HEK293T (cell line): ENCODE measurements at regions not wholly inside any gene's neighbourhood (a gene's known extent, or its start where the extent isn't known, plus 50 kb on each side); places are given as distances from the start of the nearest gene placed in this dataset.

Experiments
- CTCF ChIA-PET: fragments of 350-600 bp; formaldehyde crosslinking; extraction: SDS; loops from one replicate; lab custom pipeline; 2021; ENCODE audit warnings: antibody characterized with exemption, inconsistent platforms; lab: Yijun Ruan, JAX
- POLR2A ChIA-PET: fragments of 350-600 bp; formaldehyde crosslinking; extraction: SDS; loops from one replicate; lab custom pipeline; 2020; ENCODE audit warnings: antibody characterized with exemption, inconsistent platforms; lab: Yijun Ruan, JAX
- DNase-seq: peaks from one replicate; pipeline ENCODE4 v3.0.0; 2012; ENCODE audit warnings: mixed read lengths; ENCODE audit errors: extremely low spot score
- ARNT ChIP-seq: fragments of 450-650 bp; IDR thresholded peaks from 2 replicates; pipeline ENCODE4 v1.6.1; 2017; ENCODE audit warnings: mild to moderate bottlenecking
- BHLHE40 ChIP-seq: fragments of 450-650 bp; IDR thresholded peaks from 2 replicates; pipeline ENCODE4 v1.6.1; 2016; ENCODE audit warnings: mild to moderate bottlenecking, moderate library complexity, borderline replicate concordance
- CTBP1 ChIP-seq: fragments of 450-650 bp; IDR thresholded peaks from 2 replicates; pipeline ENCODE4 v1.6.1; 2016; ENCODE audit warnings: borderline replicate concordance
- ELF4 ChIP-seq: fragments of 450-650 bp; IDR thresholded peaks from 2 replicates; pipeline ENCODE4 v1.6.1; 2017; ENCODE audit warnings: antibody characterized with exemption
- FOXA1 ChIP-seq: fragments of 450-650 bp; IDR thresholded peaks from 2 replicates; pipeline ENCODE4 v1.6.1; 2016; ENCODE audit warnings: mild to moderate bottlenecking
- FOXK2 ChIP-seq: fragments of 450-650 bp; IDR thresholded peaks from 2 replicates; pipeline ENCODE4 v1.6.1; 2016; ENCODE audit warnings: mild to moderate bottlenecking
- FOXM1 ChIP-seq: fragments of 450-650 bp; IDR thresholded peaks from 2 replicates; pipeline ENCODE4 v1.6.1; 2017; ENCODE audit warnings: mild to moderate bottlenecking, borderline replicate concordance
- HDGF ChIP-seq: fragments of 450-650 bp; IDR thresholded peaks from 2 replicates; pipeline ENCODE4 v1.6.1; 2017; ENCODE audit warnings: antibody characterized with exemption, borderline replicate concordance
- L3MBTL2 ChIP-seq: fragments of 450-650 bp; conservative IDR thresholded peaks from 2 replicates; pipeline ENCODE4 v1.6.1; 2016; ENCODE audit warnings: mild to moderate bottlenecking
- LEF1 ChIP-seq: fragments of 450-650 bp; IDR thresholded peaks from 2 replicates; pipeline ENCODE4 v1.6.1; 2017; ENCODE audit warnings: mild to moderate bottlenecking, borderline replicate concordance
- NFRKB ChIP-seq: fragments of 450-650 bp; IDR thresholded peaks from 2 replicates; pipeline ENCODE4 v1.6.1; 2016; ENCODE audit warnings: mild to moderate bottlenecking, moderate library complexity
- PKNOX1 ChIP-seq: fragments of 450-650 bp; IDR thresholded peaks from 2 replicates; pipeline ENCODE4 v1.6.1; 2016
- SP1 ChIP-seq: fragments of 450-650 bp; IDR thresholded peaks from 2 replicates; pipeline ENCODE4 v1.6.1; 2017
- SUZ12 ChIP-seq: fragments of 450-650 bp; IDR thresholded peaks from 2 replicates; pipeline ENCODE4 v1.6.1; 2016; ENCODE audit warnings: mild to moderate bottlenecking
- TARDBP ChIP-seq: fragments of 450-650 bp; IDR thresholded peaks from 2 replicates; pipeline ENCODE4 v1.6.1; 2016
- ZNF384 ChIP-seq: fragments of 450-650 bp; IDR thresholded peaks from 2 replicates; pipeline ENCODE4 v1.6.1; 2016

DNA sequence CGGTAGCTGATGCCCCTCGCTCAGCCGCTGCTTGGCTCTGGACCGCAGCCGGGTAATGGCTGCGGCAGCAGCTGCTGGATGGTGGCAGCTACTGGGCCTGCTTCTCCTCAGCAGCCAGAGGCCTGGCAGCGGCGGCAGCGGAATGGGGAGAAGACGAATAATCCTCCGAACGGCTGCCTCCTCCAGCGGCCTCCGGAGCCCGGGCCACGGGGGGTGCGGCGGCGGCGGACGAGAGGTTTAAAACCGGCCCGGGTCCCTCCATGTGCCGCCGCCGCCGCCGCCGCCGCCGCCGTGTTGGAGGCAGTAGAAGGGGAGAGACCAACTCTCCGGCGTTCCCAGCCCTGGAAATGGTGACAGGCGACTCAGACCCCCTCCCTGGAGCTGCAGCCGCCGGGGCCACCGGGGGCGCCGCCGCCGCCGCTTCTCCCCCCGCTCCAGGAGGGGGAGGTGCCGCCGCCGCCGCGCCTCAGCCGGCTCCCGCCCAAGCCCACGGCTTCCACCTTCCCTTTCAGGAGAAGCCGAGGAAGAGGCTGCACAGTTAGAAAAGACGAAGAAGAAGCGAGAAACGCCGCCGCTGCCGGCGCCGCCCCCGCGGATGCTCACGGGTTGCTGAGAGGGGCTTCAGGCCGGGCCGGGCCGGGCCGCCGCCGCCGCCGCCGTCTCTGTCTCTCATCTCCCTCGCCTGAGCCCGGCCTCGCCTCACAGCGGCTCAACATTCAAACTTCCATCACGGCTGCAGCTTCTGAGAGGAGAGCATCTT is 118.4 kb upstream of the PRSS3 start:
- TF ChIP-seq ARNT (no peak), L3MBTL2 (peak; percentile 24; the same call in 1 of the 2 replicates), FOXK2 (no peak), TARDBP (no peak), FOXM1 (peak; percentile 26; the same call in 1 of the 2 replicates)
- CTCF ChIA-PET = interaction anchor here (1.3 kb wide), 1 partner anchor 45 kb away, joined by 4 read pairs; no protein-coding TSS in a partner anchor
- POLR2A ChIA-PET = interaction anchor here (0.6 to 1.0 kb wide), 4 partner anchors 17 to 203 kb away, joined by 3 read pairs; partner anchors contain the start of genes ANKRD18B and NOL6
- peak; percentile 51 for DNase-seq

- no peak for DNase-seq
- CTCF ChIA-PET = interaction anchor here (1.3 kb wide), 1 partner anchor 44 kb away, joined by 4 read pairs; no protein-coding TSS in a partner anchor
- TF ChIP-seq TARDBP (no peak), FOXK2 (no peak), ZNF384 (no peak), BHLHE40 (no peak), FOXA1 (no peak), L3MBTL2 (no peak), SUZ12 (no peak), NFRKB (no peak), CTBP1 (no peak), ARNT (no peak), ELF4 (no peak), SP1 (no peak), HDGF (no peak)
- POLR2A ChIA-PET = interaction anchor here (0.8 kb wide), 1 partner anchor 204 kb away, joined by 3 read pairs; the partner anchor contains the start of gene NOL6
Observed at GRCh38 chr9:33677506-33677809, 117.9 kb upstream of the PRSS3 start.

DNA sequence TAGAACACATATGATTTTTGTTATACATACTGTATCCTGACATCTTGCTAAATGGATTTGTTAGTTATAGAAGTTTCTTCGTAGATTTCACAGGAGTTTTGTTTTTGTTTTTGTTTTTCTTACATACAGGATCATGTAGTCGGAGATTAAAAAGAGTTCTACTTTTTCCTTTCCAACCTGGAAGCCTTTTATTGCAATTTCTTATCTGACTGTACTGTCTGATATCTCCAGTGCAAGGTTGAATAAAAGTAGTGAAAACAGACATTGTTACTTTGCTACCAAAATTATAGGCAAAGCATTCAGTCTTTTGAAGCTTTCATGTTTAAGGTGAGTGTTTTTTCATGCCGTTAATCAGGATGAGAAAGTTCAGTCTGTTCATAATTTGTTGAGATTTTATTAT is 117.4 kb upstream of the PRSS3 start:
- ChIA-PET CTCF (interaction anchor here (1.3 kb wide), 1 partner anchor 44 kb away, joined by 4 read pairs; no protein-coding TSS in a partner anchor), POLR2A (no interaction called here)
- no peak for DNase-seq
- TF ChIP-seq FOXK2 = no peak
- no peak for TF ChIP-seq FOXM1
- no peak for TF ChIP-seq ZNF384
- TF ChIP-seq ELF4 = no peak
- TF ChIP-seq HDGF = no peak
- TF ChIP-seq SUZ12 = no peak

GRCh38 chr9:33682551-33682950 is 112.8 kb upstream of the PRSS3 start:
- DNase-seq = no peak
- ChIA-PET CTCF (interaction anchor here (0.6 kb wide), 1 partner anchor 239 kb away, joined by 3 read pairs; no protein-coding TSS in a partner anchor), POLR2A (no interaction called here)
- TF ChIP-seq PKNOX1 (no peak), FOXK2 (no peak), SUZ12 (no peak), HDGF (no peak), ARNT (no peak), TARDBP (no peak), CTBP1 (no peak)

DNA sequence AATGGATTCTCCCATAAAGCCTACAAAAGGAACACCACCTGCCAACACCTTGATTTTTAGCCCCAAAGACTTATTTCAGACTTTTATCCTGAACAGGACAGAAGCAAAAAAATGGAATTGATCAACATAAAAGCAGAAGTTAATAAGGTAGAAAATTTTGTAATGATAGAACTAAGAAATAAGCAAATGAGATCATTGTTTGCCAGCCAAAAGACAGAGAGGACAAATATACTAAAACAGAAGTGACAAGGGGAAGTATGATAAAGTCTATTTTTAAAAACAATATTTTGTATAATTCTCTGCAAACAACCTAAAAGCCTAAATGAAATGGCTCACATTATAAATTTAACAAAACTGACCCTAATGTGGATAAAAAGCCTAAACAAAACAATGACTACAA is 110.5 kb upstream of the PRSS3 start:
- ChIA-PET POLR2A (no interaction called here), CTCF (no interaction called here)
- TF ChIP-seq FOXM1 = no peak
- no peak for TF ChIP-seq TARDBP
- no peak for TF ChIP-seq ARNT
- no peak for TF ChIP-seq SP1
- TF ChIP-seq L3MBTL2 = no peak
- no peak for TF ChIP-seq BHLHE40
- no peak for TF ChIP-seq SUZ12
- no peak for TF ChIP-seq PKNOX1
- no peak for TF ChIP-seq LEF1
- TF ChIP-seq FOXA1 = no peak
- TF ChIP-seq ELF4 = no peak
- DNase-seq = no peak

GRCh38 chr9:33686942-33687341 is 108.4 kb upstream of the PRSS3 start:
- 0 out of 2 replicates have a peak, but pooled peaks have one; percentile 21 for TF ChIP-seq L3MBTL2
- no peak for TF ChIP-seq FOXA1
- no peak for TF ChIP-seq HDGF
- ChIA-PET POLR2A (no interaction called here), CTCF (interaction anchor here (0.6 kb wide), 1 partner anchor 77 kb away, joined by 4 read pairs; no protein-coding TSS in a partner anchor)
- DNase-seq = peak; percentile 20

GRCh38 chr9:33687779-33688178 is 107.6 kb upstream of the PRSS3 start:
- CTCF ChIA-PET = interaction anchor here (0.6 kb wide), 1 partner anchor 78 kb away, joined by 4 read pairs; no protein-coding TSS in a partner anchor
- POLR2A ChIA-PET = no interaction called here

More at GRCh38 chr9:33687779-33688178, 107.6 kb upstream of the PRSS3 start:
- TF ChIP-seq HDGF = no peak
- no peak for TF ChIP-seq ARNT
- TF ChIP-seq PKNOX1 = no peak
- TF ChIP-seq SP1 = no peak
- TF ChIP-seq NFRKB = no peak
- TF ChIP-seq TARDBP = no peak
- no peak for TF ChIP-seq BHLHE40
- no peak for TF ChIP-seq LEF1
- no peak for TF ChIP-seq ELF4
- TF ChIP-seq L3MBTL2 = no peak
- no peak for TF ChIP-seq FOXK2
- no peak for TF ChIP-seq ZNF384
- TF ChIP-seq FOXM1 = no peak
- TF ChIP-seq CTBP1 = no peak
- TF ChIP-seq SUZ12 = no peak
- no peak for TF ChIP-seq FOXA1
- DNase-seq = no peak
